Endodermal cell (in vitro differentiated cells): ENCODE measurements at regions not wholly inside any gene's neighbourhood (a gene's known extent, or its start where the extent isn't known, plus 50 kb on each side); places are given as distances from the start of the nearest gene placed in this dataset.

Source experiments
- DNase-seq: peaks from one replicate; pipeline ENCODE4 v3.0.0-alpha.2; 2017
- H3K27ac ChIP-seq: 2 replicates; pipeline ENCODE4 v1.5.1; 2013; ENCODE audit warnings: mild to moderate bottlenecking, low read depth, low read length, moderate library complexity
- H3K27me3 ChIP-seq: 2 replicates; pipeline ENCODE4 v1.6.1; 2013; ENCODE audit warnings: mild to moderate bottlenecking, low read length, moderate library complexity; ENCODE audit not compliant: insufficient read depth, control insufficient read depth, poor library complexity, severe bottlenecking
- H3K36me3 ChIP-seq: 2 replicates; pipeline ENCODE4 v1.7.0; 2013; ENCODE audit warnings: mild to moderate bottlenecking, low read length, moderate library complexity; ENCODE audit not compliant: control insufficient read depth, insufficient read depth
- H3K4me1 ChIP-seq: one replicate; pipeline ENCODE4 v1.7.0; 2013; ENCODE audit warnings: low read length; ENCODE audit not compliant: control insufficient read depth, insufficient read depth
- H3K4me3 ChIP-seq: 2 replicates; pipeline ENCODE4 v1.5.1; 2013; ENCODE audit warnings: mild to moderate bottlenecking, low read length, moderate library complexity
- H3K9ac ChIP-seq: 2 replicates; pipeline ENCODE4 v1.6.1; 2013; ENCODE audit warnings: mild to moderate bottlenecking, low read length, moderate library complexity; ENCODE audit not compliant: poor library complexity, severe bottlenecking; ENCODE audit errors: extremely low read depth
- H3K9me3 ChIP-seq: 2 replicates; pipeline ENCODE4 v1.6.1; 2013; ENCODE audit warnings: mild to moderate bottlenecking, low read length, moderate library complexity; ENCODE audit not compliant: control insufficient read depth
- H3K27ac Mint-ChIP-seq: 2 replicates; pipeline ENCODE4 v1.8.0; 2020; ENCODE audit warnings: mixed read lengths
- H3K27me3 Mint-ChIP-seq: 2 replicates; pipeline ENCODE4 v1.8.0; 2021; ENCODE audit warnings: mild to moderate bottlenecking, mixed read lengths; ENCODE audit not compliant: insufficient read depth
- H3K36me3 Mint-ChIP-seq: 2 replicates; pipeline ENCODE4 v1.8.0; 2020; ENCODE audit warnings: low read depth, mixed read lengths
- H3K4me1 Mint-ChIP-seq: 2 replicates; pipeline ENCODE4 v1.8.0; 2020; ENCODE audit warnings: mixed read lengths
- H3K4me3 Mint-ChIP-seq: 2 replicates; pipeline ENCODE4 v1.8.0; 2020; ENCODE audit warnings: mild to moderate bottlenecking, moderate library complexity, mixed read lengths
- H3K9me3 Mint-ChIP-seq: 2 replicates; pipeline ENCODE4 v1.8.0; 2020; ENCODE audit warnings: mild to moderate bottlenecking, mixed read lengths
- WGBS, 2 experiments: methylation state at CpG; one replicate each; pipeline versions ENCODE4 v1.1.5 to v1.1.7; 2013; ENCODE audit warnings: missing lambda C conversion rate in 2 of 2, mixed read lengths in 1 of 2; ENCODE audit not compliant: insufficient coverage in 1 of 2, insufficient read length in 1 of 2; 5-methylcytosine and 5-hydroxymethylcytosine counted together
- TF ChIP-seq, protein P1 (sequence below): fragments of 200-600 bp; sonication (generic); conservative IDR thresholded peaks from 2 replicates; pipeline ENCODE4 v1.5.0; 2021; ENCODE audit warnings: antibody characterized with exemption, mild to moderate bottlenecking

DNA sequence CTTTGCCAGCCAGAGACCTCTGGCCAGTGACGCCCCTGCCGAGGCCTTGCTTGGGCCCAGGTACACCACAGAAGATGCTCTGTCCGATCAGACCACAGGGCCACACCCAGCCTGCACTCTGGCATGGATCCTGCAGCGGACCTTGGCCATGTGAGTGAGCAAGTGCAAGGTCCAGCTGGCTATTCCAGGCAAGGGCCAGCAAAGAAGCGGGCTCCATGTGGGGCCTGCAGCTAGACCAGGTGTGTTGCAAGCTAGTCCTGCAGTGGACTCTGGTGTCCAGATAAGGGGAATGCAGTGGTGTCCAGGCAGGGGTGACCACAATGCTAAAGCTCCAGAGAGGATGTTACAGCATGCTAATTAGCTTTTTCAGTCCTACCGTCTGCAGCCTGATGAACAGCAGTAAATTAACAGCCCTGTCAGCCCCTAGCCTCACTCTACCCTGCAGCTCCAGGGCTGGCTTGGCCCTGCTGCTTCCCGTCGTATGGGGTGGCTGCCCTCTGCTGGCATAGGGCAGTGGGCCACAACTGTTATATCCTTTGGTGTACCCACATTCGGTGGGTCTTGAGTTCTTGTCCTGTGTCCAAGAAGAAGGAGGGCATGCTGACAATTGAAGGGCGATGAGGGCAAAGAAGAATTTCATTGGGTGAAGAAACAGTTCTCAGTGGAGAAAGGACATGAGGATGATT, 284.5 kb upstream of the POU5F2 start:
- 92 to 97% methylated on average over 6 to 10 of the region's 10 CpGs for whole genome bisulfite sequencing, 2 experiments
- no peaks in the 10 kb centered on the region for H3K27me3 ChIP-seq
- H3K9me3 ChIP-seq = peaks cover 12% of the 10 kb centered on the region
- Mint-ChIP-seq H3K27me3 (no peaks in the 10 kb centered on the region), H3K4me3 (no peak overlapping the region), H3K36me3 (peaks cover 9% of the 10 kb centered on the region), H3K4me1 (peaks cover 28% of the 10 kb centered on the region), H3K27ac (no peak overlapping the region), H3K9me3 (peaks cover 4% of the 10 kb centered on the region)
- DNase-seq = peak; percentile 64
- H3K36me3 ChIP-seq = peaks cover 5% of the 10 kb centered on the region
- H3K4me1 ChIP-seq = peaks cover 14% of the 10 kb centered on the region
- no peak overlapping the region for H3K27ac ChIP-seq
- no peak overlapping the region for H3K4me3 ChIP-seq
- TF ChIP-seq, protein P1, sequence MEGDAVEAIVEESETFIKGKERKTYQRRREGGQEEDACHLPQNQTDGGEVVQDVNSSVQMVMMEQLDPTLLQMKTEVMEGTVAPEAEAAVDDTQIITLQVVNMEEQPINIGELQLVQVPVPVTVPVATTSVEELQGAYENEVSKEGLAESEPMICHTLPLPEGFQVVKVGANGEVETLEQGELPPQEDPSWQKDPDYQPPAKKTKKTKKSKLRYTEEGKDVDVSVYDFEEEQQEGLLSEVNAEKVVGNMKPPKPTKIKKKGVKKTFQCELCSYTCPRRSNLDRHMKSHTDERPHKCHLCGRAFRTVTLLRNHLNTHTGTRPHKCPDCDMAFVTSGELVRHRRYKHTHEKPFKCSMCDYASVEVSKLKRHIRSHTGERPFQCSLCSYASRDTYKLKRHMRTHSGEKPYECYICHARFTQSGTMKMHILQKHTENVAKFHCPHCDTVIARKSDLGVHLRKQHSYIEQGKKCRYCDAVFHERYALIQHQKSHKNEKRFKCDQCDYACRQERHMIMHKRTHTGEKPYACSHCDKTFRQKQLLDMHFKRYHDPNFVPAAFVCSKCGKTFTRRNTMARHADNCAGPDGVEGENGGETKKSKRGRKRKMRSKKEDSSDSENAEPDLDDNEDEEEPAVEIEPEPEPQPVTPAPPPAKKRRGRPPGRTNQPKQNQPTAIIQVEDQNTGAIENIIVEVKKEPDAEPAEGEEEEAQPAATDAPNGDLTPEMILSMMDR = peak; percentile 68
- H3K9ac ChIP-seq = no peak overlapping the region

- TF ChIP-seq, protein P1 = no peak
- Mint-ChIP-seq H3K27me3 (no peaks in the 10 kb centered on the region), H3K9me3 (peaks cover under 1% of the 10 kb centered on the region), H3K4me3 (no peak overlapping the region), H3K4me1 (peaks cover 28% of the 10 kb centered on the region), H3K27ac (no peak overlapping the region), H3K36me3 (peaks cover 11% of the 10 kb centered on the region)
- WGBS, 2 experiments = 97 to 100% methylated on average over 1 of the region's 1 CpG
- no peak overlapping the region for H3K4me3 ChIP-seq
- H3K27ac ChIP-seq = no peak overlapping the region
- H3K36me3 ChIP-seq = peaks cover 3% of the 10 kb centered on the region
- peaks cover 4% of the 10 kb centered on the region for H3K9me3 ChIP-seq
- H3K27me3 ChIP-seq = no peaks in the 10 kb centered on the region
- H3K9ac ChIP-seq = no peak overlapping the region
- no peak for DNase-seq
- H3K4me1 ChIP-seq = peaks cover 14% of the 10 kb centered on the region
Observed at GRCh38 chr5:94024620-94025019, 283.2 kb upstream of the POU5F2 start.

DNA sequence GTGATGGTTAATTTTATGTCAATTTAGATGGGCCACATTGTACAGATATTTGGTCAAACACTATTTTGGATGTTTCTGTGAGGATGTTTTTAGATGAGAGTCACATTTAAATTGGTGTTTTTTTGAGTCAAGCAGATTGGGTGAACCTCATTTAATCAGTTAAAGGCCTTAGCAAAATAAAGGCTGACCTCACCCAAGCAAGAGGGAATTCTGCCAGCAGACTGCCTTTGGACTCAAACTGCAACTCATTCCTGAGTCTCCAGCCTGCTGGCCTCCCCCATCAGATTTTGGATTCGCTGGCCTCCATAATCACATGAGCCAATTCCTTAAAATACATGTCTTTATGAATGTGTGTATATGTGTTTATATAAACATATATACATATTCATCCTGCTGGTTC, 282.7 kb upstream of the POU5F2 start:
- Histone ChIP-seq H3K4me3 (no peak overlapping the region), H3K9ac (no peak overlapping the region), H3K36me3 (no peaks in the 10 kb centered on the region), H3K27ac (no peak overlapping the region), H3K9me3 (peaks cover under 1% of the 10 kb centered on the region), H3K4me1 (peaks cover 14% of the 10 kb centered on the region), H3K27me3 (no peaks in the 10 kb centered on the region)
- Mint-ChIP-seq H3K36me3 (peaks cover 17% of the 10 kb centered on the region), H3K4me1 (peaks cover 28% of the 10 kb centered on the region), H3K4me3 (no peak overlapping the region), H3K9me3 (peaks cover 3% of the 10 kb centered on the region), H3K27me3 (no peaks in the 10 kb centered on the region), H3K27ac (no peak overlapping the region)
- TF ChIP-seq, protein P1 = no peak
- DNase-seq = no peak
- no CpG with 5 or more reads among the region's 1 CpG for WGBS, 2 experiments
